ENCODE measurements at regions not wholly inside any gene's neighbourhood (a gene's known extent, or its start where the extent isn't known, plus 50 kb on each side); places are given as distances from the start of the nearest gene placed in this dataset.

DNA sequence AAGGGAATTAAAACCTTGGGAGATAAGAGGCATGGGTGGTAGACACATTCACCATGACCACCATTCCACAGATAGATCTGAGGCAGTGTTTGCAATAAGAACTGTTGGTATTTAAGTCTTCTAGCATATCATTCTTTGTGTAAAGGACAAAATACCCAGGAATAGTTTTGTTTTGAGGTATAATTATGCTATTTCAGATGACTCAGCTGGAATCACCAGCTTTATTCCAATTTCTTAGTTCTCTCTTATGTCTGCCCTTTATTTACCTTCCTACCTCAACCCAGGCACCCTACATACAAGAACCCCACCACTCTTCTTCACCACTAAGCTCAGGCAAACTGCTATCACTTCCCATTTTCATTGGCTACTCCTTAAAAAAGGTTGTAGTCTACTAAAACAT is 94.7 kb upstream of the TRIO start:
- TF ChIP-seq POLR2AphosphoS5 (IDR thresholded peaks at IDR 0.05; ENCODE audit: low read depth) (no peak), SPI1 (IDR thresholded peaks at IDR 0.05; ENCODE audit: borderline replicate concordance, low read depth) (no peak), GABPA (IDR thresholded peaks at IDR 0.05; ENCODE audit: low read depth) (no peak), CTCF (IDR thresholded peaks at IDR 0.05; ENCODE audit: insufficient read depth, low read length) (no peak)
- TF ChIP-seq, protein P1, sequence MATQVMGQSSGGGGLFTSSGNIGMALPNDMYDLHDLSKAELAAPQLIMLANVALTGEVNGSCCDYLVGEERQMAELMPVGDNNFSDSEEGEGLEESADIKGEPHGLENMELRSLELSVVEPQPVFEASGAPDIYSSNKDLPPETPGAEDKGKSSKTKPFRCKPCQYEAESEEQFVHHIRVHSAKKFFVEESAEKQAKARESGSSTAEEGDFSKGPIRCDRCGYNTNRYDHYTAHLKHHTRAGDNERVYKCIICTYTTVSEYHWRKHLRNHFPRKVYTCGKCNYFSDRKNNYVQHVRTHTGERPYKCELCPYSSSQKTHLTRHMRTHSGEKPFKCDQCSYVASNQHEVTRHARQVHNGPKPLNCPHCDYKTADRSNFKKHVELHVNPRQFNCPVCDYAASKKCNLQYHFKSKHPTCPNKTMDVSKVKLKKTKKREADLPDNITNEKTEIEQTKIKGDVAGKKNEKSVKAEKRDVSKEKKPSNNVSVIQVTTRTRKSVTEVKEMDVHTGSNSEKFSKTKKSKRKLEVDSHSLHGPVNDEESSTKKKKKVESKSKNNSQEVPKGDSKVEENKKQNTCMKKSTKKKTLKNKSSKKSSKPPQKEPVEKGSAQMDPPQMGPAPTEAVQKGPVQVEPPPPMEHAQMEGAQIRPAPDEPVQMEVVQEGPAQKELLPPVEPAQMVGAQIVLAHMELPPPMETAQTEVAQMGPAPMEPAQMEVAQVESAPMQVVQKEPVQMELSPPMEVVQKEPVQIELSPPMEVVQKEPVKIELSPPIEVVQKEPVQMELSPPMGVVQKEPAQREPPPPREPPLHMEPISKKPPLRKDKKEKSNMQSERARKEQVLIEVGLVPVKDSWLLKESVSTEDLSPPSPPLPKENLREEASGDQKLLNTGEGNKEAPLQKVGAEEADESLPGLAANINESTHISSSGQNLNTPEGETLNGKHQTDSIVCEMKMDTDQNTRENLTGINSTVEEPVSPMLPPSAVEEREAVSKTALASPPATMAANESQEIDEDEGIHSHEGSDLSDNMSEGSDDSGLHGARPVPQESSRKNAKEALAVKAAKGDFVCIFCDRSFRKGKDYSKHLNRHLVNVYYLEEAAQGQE (IDR thresholded peaks at IDR 0.05; ENCODE audit: insufficient replicate concordance, low read depth), result no peak
- DNase-seq (ENCODE audit: low read depth in 1 of 2, low spot score in 1 of 2), result no peak
- Histone ChIP-seq H3K27ac (replicated peaks) (no peak overlapping the region), H3K27me3 (ENCODE audit: insufficient read depth, poor library complexity, severe bottlenecking) (peaks cover 2% of the 10 kb centered on the region), H3K4me3 (replicated peaks; ENCODE audit: insufficient read depth, low read length) (no peak overlapping the region)

- TF ChIP-seq POLR2AphosphoS5 (IDR thresholded peaks at IDR 0.05; ENCODE audit: low read depth) (no peak), CTCF (IDR thresholded peaks at IDR 0.05; ENCODE audit: insufficient read depth, low read length) (no peak), GABPA (IDR thresholded peaks at IDR 0.05; ENCODE audit: low read depth) (no peak)
- Histone ChIP-seq H3K27ac (replicated peaks) (no peak overlapping the region), H3K4me3 (replicated peaks; ENCODE audit: insufficient read depth, low read length) (no peak overlapping the region), H3K27me3 (ENCODE audit: insufficient read depth, poor library complexity, severe bottlenecking) (no peaks in the 10 kb centered on the region)
- no peak for DNase-seq (ENCODE audit: low read depth in 1 of 2, low spot score in 1 of 2)
Measured at GRCh38 chr5:14041528-14042192, 97.2 kb upstream of the DNAH5 start.

DNA sequence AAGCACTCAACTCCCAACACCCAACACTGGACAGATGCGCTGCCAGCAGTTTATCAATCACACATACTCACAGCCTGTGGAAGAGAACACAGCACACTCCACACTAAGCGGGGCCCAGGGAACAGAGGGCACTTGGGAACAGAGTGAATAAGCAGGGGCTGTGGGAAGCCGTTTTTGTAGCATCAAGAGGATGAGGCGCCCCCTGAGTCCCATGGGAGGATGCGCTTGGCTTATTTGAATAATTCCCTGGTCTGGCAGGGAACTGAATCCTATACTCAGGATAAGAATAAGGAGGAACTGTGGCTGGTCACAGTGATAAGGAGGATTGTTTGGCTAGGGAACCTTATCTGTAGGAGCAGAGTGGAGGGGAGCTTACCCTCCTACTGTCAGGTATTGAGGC is 96.1 kb upstream of the DNAH5 start:
- DNase-seq (ENCODE audit: low read depth in 1 of 2, low spot score in 1 of 2), result no peak
- TF ChIP-seq SPI1 (IDR thresholded peaks at IDR 0.05; ENCODE audit: borderline replicate concordance, low read depth) (no peak), POLR2AphosphoS5 (IDR thresholded peaks at IDR 0.05; ENCODE audit: low read depth) (no peak), GABPA (IDR thresholded peaks at IDR 0.05; ENCODE audit: low read depth) (no peak), CTCF (IDR thresholded peaks at IDR 0.05; ENCODE audit: insufficient read depth, low read length) (no peak)
- TF ChIP-seq, protein P1 (IDR thresholded peaks at IDR 0.05; ENCODE audit: insufficient replicate concordance, low read depth), result no peak
- Histone ChIP-seq H3K4me3 (replicated peaks; ENCODE audit: insufficient read depth, low read length) (no peak overlapping the region), H3K27ac (replicated peaks) (no peak overlapping the region), H3K27me3 (ENCODE audit: insufficient read depth, poor library complexity, severe bottlenecking) (no peaks in the 10 kb centered on the region)

DNA sequence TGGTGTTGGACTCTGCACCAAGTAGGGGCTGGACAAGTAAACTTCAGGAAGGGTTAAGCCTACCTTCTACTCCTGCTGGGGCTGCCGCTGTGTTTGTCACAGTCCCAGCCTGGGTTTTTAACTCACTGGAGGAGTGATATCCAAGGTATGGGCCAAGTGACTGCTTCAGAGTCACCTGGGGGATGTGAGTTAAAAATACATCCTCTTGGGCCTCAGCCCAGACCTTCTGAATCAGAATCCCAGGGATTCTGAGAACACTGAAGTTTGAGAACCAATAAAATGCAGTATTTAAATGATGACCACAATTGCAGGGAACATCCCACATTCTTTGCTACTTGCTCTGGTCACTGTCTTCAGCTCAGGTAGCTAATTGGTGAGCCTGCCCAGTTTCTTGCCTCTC is 95.1 kb upstream of the DNAH5 start:
- no peaks in the 10 kb centered on the region for H3K27me3 ChIP-seq (ENCODE audit: insufficient read depth, poor library complexity, severe bottlenecking)
- no peak overlapping the region for H3K4me3 ChIP-seq (replicated peaks; ENCODE audit: insufficient read depth, low read length)
- no peak for DNase-seq (ENCODE audit: low read depth in 1 of 2, low spot score in 1 of 2)
- no peak overlapping the region for H3K27ac ChIP-seq (replicated peaks)
- TF ChIP-seq SPI1 (IDR thresholded peaks at IDR 0.05; ENCODE audit: borderline replicate concordance, low read depth), result no peak
- no peak for TF ChIP-seq POLR2AphosphoS5 (IDR thresholded peaks at IDR 0.05; ENCODE audit: low read depth)
- no peak for TF ChIP-seq GABPA (IDR thresholded peaks at IDR 0.05; ENCODE audit: low read depth)
- TF ChIP-seq, protein P1 (IDR thresholded peaks at IDR 0.05; ENCODE audit: insufficient replicate concordance, low read depth), result no peak
- TF ChIP-seq CTCF (IDR thresholded peaks at IDR 0.05; ENCODE audit: insufficient read depth, low read length), result no peak

Data from HL-60 (cell line).